GM21423 (cell line): ENCODE measurements at regions not wholly inside any gene's neighbourhood (a gene's known extent, or its start where the extent isn't known, plus 50 kb on each side); places are given as distances from the start of the nearest gene placed in this dataset.

Experiments used
- ATAC-seq: cut with Tn5 transposase; IDR thresholded peaks from one replicate; pipeline ENCODE4 v1.9.1; 2021; ENCODE audit warnings: mild to moderate bottlenecking, moderate library complexity; ENCODE audit not compliant: unreplicated experiment

GRCh38 chr2:236654496-236654895, 84.9 kb downstream of the ACKR3 start:
- no peak for ATAC-seq

GRCh38 chr2:236656166-236656565, 86.5 kb downstream of the ACKR3 start:
- no peak for ATAC-seq

GRCh38 chr2:236656721-236657120, 87.1 kb downstream of the ACKR3 start:
- ATAC-seq: no peak

DNA sequence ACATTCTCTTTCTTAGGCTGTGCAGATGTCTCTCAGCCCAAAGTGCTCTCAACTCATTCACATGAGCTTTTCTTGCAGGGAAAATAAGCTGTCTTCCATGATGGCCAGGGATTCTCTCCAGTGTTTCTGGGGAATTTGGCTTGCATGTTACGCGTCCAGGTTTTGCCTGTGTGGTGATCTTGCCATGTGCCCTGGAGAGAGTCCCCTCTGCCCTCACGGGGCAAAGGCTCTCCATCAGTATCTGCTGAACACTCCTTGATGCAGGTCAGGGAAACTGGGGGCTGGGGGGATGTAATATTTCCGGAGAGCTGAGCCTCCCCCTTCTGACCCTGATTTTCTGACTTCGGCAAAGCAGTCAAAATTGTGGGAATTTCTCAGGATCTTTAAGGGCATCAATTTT, 87.6 kb downstream of the ACKR3 start:
- no peak for ATAC-seq

- no peak for ATAC-seq
Measured at GRCh38 chr2:236657801-236658200, 88.2 kb downstream of the ACKR3 start.

- no peak for ATAC-seq
Measured at GRCh38 chr2:236658974-236659757, 89.5 kb downstream of the ACKR3 start.

GRCh38 chr2:236659758-236660150, 90.1 kb downstream of the ACKR3 start:
- ATAC-seq: no peak

- ATAC-seq: no peak
Measured at GRCh38 chr2:236661061-236661761, 91.6 kb downstream of the ACKR3 start.

DNA sequence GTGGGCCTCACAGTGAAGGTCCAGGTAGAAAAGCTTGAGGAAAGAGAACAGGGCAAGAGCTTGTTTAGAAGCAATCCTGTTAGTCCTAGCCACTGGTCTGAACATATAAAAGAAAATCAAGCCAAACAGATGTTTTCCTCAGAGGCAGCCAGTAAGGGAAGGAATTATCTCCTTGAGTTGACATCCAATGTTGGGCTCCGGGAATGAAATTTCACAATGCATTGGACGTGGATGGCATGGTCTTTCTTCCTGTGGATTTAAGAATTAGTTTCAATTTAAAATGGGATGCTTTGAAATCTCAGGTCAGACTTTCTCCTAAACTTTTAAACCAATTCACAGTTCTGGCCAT, 92.1 kb downstream of the ACKR3 start:
- no peak for ATAC-seq

DNA sequence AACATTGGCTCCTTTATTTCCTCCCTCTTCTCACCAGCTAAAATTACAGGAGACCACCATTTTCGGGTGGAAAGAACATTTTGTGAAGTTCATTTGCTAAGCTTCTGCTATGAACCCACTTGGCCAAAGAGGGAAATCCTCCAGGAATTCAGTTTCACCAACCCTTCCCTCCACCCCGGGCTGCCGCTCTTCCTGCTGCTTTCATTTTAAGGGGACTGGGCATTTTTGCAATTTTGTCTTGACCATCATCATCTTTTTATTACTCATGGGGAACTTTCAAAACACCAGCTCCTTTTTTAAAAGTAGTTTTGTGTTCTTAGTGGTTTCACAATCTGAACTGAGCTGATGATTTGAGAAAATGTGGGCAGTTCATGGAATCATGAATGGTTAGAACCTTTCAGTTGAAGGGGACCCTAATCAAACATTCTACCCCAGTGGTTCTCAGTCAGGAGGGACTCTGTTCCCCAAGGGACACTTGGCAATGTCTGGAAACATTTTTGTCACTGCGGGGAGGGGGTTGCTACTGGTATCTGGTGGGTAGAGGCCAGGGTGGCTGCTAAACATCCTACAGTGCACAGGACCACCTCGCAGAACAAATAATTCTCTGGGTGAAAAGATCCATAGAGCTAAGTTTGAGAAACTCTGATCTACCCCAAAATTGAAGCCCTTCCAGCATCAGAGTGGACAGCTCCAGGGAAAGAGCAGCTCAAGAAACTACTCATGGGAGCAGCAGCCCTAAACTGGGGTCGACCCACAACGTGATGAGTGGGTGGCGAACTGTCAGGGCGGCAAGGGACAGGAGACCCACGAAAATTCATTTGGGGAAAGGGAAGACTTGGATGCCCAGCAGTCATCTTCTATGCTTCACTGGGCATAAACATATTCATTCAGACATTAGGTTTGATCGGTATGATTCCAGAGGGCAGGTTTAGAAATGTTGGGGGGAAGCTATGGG, 92.9 kb downstream of the ACKR3 start:
- ATAC-seq: no peak

GRCh38 chr2:236663287-236664101, 93.9 kb downstream of the ACKR3 start:
- no peak for ATAC-seq

GRCh38 chr2:236664136-236664535, 94.5 kb downstream of the ACKR3 start:
- no peak for ATAC-seq

GRCh38 chr2:236665101-236665500, 95.5 kb downstream of the ACKR3 start:
- no peak for ATAC-seq

DNA sequence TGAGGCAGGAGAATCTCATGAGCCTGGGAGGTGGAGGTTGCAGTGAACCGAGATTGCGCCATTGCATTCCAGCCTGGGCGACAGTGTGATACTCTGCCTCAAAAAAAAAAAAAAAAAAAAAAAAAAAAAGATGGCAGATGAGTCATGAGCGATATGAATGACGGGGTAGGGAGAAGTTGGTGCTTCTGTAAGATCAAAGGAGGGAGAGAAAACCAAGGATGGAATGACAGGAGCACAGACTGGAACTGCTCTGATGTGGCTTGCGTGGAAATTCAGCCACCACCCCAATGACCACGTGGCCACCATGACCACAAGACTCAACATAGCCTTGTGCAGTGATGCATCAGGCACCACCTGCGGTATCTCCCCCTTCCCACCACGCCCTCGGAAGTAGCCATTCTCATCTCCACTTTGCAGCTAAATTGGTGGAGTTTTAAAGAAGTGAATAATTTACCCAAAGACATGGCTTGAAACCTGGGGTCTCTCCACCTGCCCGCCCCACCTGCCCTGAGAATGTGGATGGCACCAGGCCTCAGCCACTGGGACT, 96.0 kb downstream of the ACKR3 start:
- ATAC-seq: no peak

GRCh38 chr2:236666646-236667204, 97.1 kb downstream of the ACKR3 start:
- ATAC-seq: no peak

GRCh38 chr2:236667526-236667925, 97.9 kb downstream of the ACKR3 start:
- no peak for ATAC-seq

DNA sequence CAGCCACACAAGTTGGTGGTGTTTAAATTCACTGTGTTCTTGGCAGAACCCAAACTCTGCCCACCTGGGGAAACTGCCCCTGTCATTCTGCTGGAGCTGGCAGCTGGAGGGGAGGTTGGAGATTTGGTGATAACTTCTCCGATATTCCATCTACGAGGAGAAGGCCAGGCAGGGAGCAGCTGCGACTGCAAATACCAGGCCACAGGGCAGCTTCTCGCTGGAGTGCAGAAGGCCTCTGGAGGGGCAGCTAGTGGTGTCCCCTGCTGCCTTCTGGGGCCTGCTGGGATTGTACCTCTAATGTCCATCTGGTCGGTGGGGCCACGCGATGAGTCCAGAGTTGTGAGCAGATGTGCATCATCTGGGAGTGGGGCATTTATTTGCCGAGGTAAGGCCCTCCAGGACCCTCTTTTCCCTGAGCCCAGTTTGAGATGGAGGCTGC, 98.9 kb downstream of the ACKR3 start:
- ATAC-seq: no peak

GRCh38 chr2:236670235-236670620, 100.6 kb downstream of the ACKR3 start:
- no peak for ATAC-seq

DNA sequence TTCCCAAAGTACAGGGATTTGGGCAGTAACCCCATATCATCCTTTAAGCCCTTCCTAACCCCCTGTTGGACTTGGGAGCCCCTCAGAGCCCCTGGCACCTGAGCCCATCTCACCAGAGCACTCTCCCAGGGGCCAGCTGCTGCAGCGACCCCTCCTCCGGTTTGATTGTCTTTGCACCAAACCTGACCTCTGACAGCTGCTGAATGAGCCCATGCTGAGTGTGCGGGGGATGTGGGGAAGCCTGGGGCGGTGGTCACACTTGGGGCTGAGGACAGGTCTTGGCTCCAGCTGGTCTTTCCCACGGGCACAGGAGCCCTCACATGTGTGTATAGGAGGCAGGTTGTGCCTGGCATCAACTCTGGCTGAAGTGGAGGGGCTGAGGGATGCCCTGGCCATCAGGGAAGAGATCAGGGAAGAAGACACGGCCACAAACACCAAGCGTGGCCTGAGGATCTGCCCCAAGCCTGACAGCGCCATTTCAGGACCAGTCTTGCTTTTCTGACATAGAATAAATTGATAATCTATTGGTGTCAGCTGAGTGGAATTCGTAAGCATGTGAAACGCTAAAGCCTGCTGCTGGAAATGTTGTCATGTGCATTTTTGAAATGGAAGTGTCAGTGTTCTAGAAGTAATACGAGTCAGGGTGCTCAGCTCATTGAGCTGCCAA, 102.4 kb downstream of the ACKR3 start:
- no peak for ATAC-seq
